ENCODE measurements at regions not wholly inside any gene's neighbourhood (a gene's known extent, or its start where the extent isn't known, plus 50 kb on each side); places are given as distances from the start of the nearest gene placed in this dataset.

DNA sequence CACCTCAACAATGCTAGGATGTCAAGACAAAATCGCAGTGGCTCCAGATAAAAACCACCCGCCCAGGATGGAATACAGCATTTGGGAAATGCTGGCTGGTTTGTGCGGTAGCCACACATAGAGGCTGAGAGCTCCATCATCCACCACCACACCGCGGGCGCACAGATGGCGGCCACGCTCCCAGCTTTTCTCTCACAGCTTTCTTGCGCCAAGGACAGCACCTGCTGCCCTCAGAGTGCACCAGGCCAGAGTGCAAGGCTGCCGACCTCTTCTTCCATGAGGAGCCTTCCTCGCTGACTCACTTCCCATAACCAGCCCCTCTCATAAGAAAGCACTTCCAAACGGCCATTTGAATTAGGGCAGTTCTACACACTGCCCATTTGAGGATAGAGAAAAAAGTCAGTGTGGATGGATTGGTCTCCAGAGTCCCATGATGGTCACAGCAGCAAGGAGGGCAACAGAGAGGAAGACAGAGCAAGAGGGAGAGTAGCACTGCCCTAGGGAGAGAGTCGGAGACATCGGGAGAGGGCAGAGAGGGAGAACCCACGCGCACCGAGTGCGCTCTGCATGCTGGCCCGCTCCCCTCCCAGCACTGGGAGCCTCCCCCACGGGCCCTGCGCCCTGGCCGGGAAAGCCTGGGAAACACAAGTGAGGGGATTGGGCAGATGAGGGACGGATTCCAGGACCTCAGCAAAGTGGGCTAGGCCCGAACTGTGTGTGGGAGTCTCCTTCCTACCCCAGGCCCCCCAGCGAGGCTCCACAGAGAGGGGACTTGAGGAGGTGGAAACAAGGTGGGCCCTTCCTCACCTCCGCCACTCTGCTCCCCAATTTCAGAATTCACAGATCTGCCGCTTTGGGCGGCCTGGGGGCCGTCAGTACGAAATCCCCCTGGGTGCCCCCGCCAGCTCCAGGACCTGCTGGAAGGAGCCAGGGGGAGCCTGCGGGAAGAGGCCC lies 156.9 kb downstream of the USP12 start:
- DNase-seq (ENCODE audit: extremely low read depth, low read depth), result no peak

DNA sequence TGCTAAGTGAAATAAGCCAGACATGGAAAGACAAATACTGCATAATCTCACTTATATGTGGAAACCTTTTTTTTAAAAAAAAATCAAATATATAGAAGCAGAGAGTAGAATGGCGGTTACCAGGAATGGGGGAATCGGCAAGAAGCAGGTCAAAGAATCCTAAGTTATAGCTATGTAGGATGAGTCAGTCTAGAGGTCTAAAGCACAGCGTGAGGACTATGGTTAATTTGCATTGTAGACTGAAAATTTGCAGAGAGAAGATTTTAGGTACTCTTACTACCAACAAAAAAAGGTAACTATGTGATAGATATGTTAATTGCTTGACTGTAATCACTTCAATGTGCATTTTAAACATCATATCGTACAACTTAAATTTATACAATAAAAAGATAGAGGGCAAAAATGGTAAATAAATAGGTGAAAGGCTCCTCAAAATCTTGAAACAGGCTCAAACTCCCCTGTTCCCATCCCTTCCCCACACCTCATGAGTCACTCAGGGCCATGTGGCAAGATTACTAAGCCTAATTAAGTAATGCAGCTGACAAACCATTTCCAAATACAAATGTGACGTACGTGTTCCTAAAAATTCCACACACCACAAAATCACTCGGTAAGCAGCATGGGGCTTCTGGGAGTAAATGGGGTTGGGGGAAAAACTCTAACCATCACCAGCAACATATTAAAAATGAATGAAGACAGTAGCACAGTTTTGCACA lies 159.0 kb downstream of the USP12 start:
- DNase-seq (ENCODE audit: extremely low read depth, low read depth), result no peak

DNA sequence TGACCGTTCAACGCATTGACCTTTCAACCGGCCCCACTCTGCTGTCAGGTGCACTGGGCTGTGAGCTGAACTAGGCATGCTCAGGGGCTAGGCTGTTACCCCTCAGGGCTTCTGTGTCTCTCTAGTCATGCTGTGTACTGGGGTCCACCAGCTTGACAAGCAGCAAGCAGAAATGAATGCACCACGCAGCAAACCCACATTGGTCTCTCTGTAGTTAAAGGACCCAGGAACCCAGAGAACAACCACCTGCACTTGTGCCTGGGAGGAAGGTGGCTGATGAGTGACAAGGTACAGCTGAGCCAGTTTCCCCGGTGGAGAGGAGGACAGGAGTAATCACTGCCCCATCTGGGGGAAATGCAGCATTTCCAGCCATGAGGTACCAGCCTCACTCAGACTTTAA lies 159.9 kb downstream of the USP12 start:
- no peak for DNase-seq (ENCODE audit: extremely low read depth, low read depth)

DNA sequence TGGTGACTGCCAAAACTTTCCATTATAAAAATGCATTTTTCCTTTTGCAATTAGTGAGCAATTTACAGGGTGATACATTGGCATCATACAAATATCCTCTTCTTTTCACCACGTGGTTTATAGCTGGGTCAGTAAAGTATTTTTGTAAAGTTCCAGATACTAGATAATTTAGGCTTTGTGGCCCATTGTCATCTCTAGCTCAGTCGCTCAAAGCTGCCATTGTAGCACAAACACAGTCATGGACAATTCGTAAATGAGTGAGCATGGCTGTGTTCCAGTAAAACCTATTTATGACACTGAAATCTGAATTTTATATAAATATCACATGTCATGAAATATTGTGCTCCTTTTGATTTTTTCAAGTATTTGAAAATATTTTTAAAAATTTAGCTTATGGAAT lies 162.9 kb downstream of the USP12 start:
- DNase-seq (ENCODE audit: extremely low read depth, low read depth), result no peak

DNA sequence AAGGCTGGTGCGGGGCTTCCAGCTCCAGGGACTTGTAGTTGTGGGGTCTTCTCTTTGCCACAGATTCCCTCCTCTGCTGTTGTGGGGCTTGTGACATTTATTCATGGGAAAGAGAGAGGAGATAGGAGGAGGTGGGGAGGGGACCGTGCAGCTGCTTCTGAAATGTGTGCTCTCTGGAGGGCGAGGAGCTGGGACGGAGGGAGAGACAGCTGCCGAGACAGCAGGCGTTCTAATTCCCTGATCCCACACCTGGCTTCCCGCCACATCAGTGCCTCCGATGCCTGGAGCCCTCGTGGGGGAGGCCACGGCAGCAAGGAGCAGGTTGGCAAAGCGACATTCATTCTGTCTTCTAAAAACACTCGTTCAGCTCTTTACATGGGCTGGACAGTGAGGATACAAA lies 164.4 kb downstream of the USP12 start:
- no peak for DNase-seq (ENCODE audit: extremely low read depth, low read depth)

DNA sequence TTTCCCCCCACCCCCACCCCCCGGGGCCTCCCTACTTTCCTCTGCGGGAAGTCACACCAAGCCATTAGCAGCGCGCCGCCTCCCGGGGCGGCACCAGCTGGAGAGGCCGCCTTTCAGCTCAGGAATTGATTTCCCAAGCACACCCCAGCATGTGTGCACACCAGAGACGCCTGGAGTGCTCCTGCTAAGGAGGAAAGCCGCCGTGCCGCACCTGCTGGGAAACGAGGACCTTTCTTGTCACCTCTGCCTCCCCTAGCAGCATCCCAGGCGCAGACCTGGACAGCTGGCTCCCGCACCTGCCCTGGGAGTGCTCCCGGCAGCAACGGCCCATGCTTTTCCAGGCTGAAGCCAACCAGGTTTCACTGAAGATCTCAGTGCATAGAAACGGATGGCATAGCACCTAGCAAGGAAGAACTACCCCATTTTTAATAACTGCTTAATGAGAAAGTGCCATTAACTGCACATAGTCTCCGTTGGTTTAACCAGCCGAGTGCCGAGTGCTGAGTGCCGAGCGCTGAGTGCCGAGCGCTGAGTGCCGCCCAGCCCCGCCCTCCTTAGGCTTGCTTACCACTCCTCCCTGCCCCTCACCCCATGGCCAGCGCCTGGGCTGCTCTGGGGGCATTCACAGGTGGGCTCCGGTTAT lies 165.0 kb downstream of the USP12 start:
- DNase-seq (ENCODE audit: extremely low read depth, low read depth), result no peak

DNA sequence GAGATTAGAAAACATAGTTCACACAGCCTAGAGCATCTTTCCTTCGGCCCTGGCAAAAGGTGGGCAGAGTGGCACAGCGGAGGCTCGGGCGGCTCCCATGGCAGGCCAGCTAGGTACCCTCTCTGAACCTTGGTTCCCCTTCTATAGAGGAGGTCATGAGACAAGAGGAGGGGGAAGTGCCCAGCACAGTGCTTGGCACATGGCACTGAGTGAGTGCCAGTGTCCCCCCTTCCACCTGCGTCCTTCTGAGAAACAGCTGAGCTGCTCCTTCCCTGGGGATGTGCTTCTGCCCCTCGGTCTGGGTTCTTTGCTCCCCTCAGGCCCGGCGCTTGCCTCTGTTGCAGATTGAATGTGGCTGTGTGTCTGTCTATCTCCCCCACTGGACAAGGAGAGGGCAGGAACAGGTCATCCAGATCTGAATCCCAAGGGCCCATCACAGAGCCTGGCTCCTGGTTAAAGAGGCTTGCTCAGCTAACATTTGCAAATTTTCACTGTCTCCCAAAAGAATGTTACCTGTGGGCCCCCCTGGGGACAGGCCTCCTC lies 165.6 kb downstream of the USP12 start:
- DNase-seq (ENCODE audit: extremely low read depth, low read depth), result no peak

DNA sequence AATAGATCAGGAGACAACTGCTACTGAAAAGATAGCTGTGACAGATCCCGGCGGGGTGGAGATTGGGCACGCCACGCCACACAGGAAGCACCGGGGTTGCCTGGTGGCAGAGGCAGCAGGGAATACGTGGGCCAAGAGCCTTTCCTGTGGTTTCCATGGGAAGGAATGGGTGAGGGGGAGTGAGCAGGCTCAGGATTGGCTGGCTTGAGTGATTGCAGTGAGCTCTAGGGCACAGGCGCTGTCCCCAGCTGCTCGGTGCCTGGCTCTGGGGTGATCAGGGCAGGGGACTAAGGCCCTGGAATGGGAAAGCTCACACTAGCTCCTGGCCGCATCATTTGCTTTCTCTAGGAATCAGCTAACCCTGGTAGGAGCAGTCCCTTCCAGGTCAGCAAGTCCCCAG lies 166.1 kb downstream of the USP12 start:
- DNase-seq (ENCODE audit: extremely low read depth, low read depth), result no peak

DNA sequence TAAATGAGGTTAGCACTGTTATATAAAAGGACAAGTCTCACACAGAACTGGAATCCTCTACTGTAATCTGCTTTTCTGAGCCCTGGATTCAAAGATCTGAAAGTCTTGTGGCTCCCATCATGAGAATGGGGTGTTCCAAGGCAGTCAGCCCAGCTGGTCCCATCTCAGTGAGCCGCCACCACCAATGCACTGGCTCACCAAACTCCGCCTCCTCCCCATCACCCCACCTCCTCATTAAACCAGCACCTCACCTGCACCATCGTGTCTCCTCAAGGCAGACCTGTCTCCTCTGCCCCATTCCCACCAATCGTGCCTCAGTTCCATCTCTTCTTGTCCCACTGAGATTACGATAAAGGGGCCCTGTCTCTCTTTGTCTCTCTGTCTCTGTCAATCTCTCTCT lies 166.7 kb downstream of the USP12 start:
- no peak for DNase-seq (ENCODE audit: extremely low read depth, low read depth)

DNA sequence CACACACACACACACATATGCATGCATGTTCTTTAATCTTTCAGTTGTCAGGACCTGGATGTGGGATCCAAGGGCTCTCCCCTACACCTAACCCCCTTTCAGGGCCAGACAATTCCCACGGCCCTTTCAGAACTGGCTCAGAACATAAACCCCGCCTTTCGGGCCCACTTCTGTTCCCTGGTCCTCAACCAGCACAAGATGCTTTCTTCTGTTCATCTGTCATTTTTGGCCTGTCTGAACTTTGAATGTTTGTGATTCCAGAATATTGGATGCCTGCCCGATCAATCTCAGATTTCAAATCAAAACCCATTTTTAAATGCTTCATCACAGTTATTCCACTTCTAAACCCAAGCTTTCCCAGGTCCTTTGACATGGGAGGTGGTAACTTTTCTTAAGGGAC lies 167.3 kb downstream of the USP12 start:
- no peak for DNase-seq (ENCODE audit: extremely low read depth, low read depth)

DNA sequence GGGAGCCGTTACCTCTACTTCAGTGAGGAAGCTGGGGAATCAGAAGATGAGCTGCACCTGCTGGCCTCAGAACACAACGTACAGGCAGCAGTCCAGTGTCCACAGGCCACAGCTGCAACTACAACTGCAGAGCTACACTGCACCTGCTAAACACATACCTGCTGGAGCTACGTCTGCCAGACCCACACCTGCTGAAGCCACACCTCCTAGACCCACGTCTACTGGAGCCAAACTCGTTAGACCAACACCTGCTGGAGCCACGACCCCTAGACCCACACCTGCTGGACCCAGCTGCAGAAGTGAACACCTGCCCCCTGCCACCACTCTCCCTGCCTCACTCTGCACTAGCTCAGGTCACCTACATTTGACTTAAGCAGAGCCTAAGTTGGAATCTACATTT lies 169.9 kb downstream of the USP12 start:
- no peak for DNase-seq (ENCODE audit: extremely low read depth, low read depth)

DNA sequence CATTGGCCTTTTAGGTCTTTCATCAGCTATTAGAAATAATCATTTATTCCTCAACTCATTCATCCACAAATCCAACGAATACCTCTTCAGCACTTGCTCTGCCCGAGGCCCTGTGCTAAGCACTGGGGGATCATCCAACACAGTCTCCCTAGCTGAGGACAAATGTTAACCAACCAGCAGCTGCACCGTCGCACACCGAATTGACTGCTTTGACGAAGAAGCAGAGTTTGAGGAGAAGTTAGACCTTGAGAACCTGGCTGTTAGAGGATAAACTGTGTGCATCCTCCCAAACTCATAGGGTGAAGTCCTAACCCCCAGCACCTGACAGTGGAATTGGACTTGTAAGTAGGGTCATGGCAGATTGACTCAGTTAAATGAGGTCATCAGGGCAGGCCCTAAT lies 170.9 kb downstream of the USP12 start:
- DNase-seq (ENCODE audit: extremely low read depth, low read depth), result no peak

DNA sequence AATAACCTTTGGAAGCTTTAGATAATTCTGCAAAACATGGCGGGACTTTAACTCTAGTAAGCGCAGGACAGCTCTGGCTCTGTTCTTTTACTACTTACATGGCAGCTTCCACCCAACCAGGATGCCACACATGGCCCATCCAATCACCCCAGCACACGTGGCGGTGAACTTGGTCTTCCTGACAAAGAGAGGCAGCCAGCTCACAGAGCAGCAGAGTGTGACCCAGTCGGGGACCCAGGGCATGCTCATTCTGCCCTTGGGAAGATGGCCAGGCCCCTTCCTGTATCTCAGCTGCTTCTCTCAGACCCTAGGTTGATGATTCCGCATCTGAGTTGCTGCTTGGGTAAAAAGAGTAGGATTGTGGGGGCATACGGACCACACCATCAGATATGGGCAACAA lies 172.1 kb downstream of the USP12 start:
- no peak for DNase-seq (ENCODE audit: extremely low read depth, low read depth)

DNA sequence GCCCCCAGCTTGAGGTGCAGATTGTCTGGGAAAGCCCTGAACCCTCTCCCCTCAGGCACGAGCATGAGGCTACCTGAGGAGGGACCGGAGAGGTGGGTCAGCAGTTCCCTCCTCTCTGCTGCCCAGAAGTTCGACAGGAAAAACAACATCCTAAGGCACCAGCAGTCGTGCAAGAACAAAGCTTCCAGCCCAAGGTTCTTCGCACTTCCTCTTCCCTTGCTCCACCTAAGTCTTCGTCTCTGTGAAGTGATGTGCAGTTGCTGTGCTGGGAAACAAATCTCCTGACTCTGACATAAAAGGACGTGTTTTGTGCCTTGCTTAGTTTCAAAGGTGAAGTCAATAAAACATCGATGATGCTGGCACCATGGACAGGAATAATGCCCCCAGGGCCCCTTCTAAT lies 173.3 kb downstream of the USP12 start:
- DNase-seq (ENCODE audit: extremely low read depth, low read depth), result no peak

DNA sequence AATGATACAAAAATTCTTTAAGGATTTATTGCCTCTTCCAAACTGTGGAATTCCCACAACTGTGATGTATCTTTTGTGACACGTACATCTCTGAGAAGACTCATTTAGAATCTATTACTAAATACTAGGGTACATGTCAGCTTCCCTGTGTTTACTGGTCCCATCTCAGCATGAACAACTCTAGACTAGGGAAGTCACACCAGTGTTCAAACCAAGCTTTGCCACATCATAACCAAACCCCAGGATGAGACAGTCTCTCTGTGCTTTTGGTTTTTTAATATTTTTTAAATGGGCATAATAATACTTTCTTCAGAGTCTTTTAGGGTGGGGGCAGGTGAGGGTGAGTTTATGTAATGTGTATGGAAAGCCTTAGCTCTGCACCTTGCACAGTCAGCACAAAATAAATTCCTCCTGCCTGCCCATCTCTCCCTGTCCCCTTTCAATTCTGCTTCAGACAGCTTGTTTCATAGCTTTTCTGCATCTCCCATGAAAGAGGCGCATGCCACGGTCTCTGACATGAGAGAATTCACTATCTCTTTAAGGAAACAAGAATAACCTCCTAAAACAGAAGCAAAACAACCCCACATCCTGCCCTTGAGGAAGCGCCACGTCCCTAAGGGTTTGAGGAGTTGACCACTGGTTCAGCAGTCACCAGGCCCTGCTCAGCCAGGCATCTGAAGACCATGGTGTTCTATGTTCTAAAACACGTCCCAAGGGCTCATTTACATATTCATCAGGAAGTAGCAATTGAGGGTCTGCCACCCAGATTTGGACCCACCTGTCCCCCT lies 174.5 kb downstream of the USP12 start:
- no peak for DNase-seq (ENCODE audit: extremely low read depth, low read depth)

DNA sequence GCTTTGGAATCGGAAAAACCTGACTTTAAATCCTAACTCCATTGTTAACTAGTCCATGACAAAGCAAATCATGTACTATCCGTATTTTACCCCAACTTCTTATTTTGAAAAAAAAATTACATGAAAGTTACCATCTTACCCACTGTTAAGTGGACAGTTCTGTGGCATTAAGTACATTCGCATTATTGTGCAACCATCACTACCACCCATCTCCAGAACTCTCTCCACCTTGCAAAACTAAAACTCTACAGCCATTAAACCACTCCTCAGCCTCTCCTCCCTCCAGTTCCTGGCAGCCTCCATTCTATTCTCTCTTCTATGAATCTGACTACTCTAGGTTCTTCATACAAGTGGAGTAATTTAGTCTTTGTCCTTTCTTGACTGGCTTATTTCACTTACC lies 176.5 kb downstream of the USP12 start:
- DNase-seq (ENCODE audit: extremely low read depth, low read depth), result no peak

DNA sequence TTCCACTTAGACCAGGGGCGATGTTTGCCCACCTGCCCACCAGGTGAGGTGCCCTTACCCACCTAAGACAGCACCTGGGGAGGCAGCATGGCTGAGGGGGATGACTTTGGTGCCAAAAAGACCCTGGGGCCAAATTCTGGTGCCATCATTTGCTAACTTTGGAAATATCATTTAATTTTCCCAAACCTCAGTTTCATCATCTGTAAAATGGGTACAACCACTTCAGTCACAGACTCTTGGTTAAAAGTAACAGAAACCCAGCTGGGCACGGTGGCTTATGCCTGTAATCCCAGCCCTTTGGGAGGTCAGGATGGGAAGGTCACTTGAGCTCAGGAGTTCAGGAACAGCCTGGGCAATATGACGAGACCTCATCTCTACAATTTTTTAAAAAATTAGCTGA lies 177.8 kb downstream of the USP12 start:
- no peak for DNase-seq (ENCODE audit: extremely low read depth, low read depth)

DNA sequence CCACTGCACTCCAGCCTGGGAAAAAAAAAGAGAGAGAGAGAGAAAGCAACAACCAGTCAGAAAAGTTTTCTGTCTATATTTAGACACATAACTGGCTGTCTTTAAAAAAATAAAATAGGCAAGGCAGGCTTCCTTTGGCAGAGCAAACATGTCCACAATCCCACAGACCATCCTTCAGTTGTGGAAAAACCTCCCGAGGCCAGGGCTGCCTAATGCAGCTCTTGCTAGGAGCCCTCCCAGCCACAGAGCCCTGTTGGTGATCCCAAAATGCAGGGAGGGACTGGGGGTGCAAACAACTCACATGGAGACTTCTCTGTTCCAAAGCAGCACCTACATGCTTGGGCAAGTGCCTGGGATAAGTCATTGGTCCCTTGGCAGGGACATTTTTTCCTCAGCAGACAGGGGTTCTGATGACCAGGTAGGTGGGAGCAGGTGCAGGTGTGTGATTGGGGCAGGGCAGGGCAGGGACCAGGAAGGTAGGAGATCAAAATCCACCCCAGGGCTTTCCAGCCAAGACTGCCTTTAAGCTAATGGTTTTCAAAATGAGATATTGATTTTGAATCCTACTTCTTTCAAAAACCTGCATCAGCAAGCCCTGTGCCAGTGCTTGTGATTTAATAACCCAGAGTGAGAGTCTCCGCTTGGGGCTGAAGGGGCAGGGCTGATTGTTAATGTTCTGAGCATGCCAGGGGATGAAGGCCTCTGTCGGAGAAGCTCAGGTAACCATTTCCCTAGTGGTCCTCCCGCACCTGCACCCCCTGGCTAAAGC lies 178.5 kb downstream of the USP12 start:
- no peak for DNase-seq (ENCODE audit: extremely low read depth, low read depth)

DNA sequence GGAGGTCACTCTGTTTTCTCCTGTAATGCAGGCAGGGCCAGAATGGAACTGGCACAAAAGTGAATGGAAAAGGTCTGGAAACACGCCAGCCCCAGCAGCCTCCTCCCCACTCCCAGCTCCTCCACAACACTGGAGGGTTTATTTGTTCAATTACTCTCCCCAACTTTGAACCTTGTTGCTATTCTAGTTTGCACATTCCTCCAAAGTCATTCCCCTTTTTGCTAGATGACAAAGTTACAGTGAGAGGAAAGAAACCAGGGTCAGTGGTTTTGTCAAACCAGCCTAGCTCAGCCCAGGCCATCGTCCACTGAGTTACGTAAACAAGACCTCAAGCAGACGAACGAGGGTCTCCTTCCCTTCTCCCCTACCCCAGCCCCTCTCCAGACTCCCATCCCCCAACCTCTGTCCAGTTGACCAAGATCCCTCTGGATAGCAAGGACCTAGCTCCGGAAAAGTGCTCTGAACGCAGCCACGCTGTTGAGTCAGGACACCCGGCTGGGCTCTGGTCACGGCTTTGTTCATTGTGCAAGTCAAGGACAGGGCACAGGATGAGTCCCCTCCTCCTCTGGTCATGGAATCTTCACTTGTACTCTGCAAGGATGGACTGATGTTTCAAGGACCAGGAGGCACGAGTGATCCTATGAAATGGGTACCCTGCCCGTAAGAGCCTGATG lies 180.0 kb downstream of the USP12 start:
- no peak for DNase-seq (ENCODE audit: extremely low read depth, low read depth)

All from NCI-H460 (cell line).